PC-3 (cell line): ENCODE measurements at regions not wholly inside any gene's neighbourhood (a gene's known extent, or its start where the extent isn't known, plus 50 kb on each side); places are given as distances from the start of the nearest gene placed in this dataset.

Experiments
- ATAC-seq: fragments of 200-7000 bp; cut with Tn5 transposase; 2 replicates; pipeline ENCODE4 v1.9.1; 2020; ENCODE audit warnings: mild to moderate bottlenecking, moderate library complexity
- BruUV-seq: library from RNA; stranded (reverse); fragments of 400-500 nt; replicated peaks from 2 replicates; lab custom pipeline; 2021; lab: Mats Ljungman, UMichigan
- CTCF ChIA-PET: fragments of 300-600 bp; sonication (Branson Sonifier 250); formaldehyde crosslinking; loops from one replicate; lab custom pipeline; 2022; ENCODE audit warnings: antibody characterized with exemption; lab: Charles Lee
- POLR2A ChIA-PET: fragments of 300-600 bp; sonication (Branson Sonifier 250); formaldehyde crosslinking; loops from one replicate; lab custom pipeline; 2022; ENCODE audit warnings: antibody characterized with exemption; ENCODE audit not compliant: unreplicated experiment; lab: Charles Lee
- DNase-seq: peaks from one replicate; pipeline ENCODE4 v3.0.0-alpha.2; 2015
- H2AFZ ChIP-seq: fragments of 300-600 bp; sonication (generic); 2 replicates; pipeline ENCODE4 v1.6.0; 2016; ENCODE audit warnings: antibody characterized with exemption, low read length
- H3F3A ChIP-seq: fragments of 300-600 bp; sonication (generic); one replicate; pipeline ENCODE4 v1.6.0; 2017; ENCODE audit warnings: antibody characterized with exemption, low read length, control low read depth, mild to moderate bottlenecking; ENCODE audit not compliant: unreplicated experiment
- H3K27ac ChIP-seq: fragments of 300-600 bp; sonication (generic); 2 replicates; pipeline ENCODE4 v1.5.1; 2016; ENCODE audit warnings: mild to moderate bottlenecking, low read length
- H3K27me3 ChIP-seq: fragments of 300-600 bp; sonication (generic); 2 replicates; pipeline ENCODE4 v1.6.1; 2016; ENCODE audit warnings: low read length, mixed read lengths
- H3K36me3 ChIP-seq: fragments of 300-600 bp; sonication (generic); 2 replicates; pipeline ENCODE4 v1.6.1; 2016; ENCODE audit warnings: low read depth, mixed run types, low read length, mixed read lengths
- H3K4me1 ChIP-seq: fragments of 300-600 bp; sonication (generic); 2 replicates; pipeline ENCODE4 v1.5.1; 2016; ENCODE audit warnings: low read length; ENCODE audit not compliant: insufficient read depth
- H3K4me2 ChIP-seq: fragments of 300-600 bp; sonication (generic); 2 replicates; pipeline ENCODE4 v1.6.0; 2016; ENCODE audit warnings: low read length
- H3K4me3 ChIP-seq: fragments of 300-600 bp; sonication (generic); 2 replicates; pipeline ENCODE4 v1.5.1; 2016; ENCODE audit warnings: mild to moderate bottlenecking, low read length, mixed read lengths
- H3K79me2 ChIP-seq: fragments of 300-600 bp; sonication (generic); 2 replicates; pipeline ENCODE4 v1.6.1; 2017; ENCODE audit warnings: low read length, mixed read lengths
- H3K9ac ChIP-seq: fragments of 300-600 bp; sonication (generic); 2 replicates; pipeline ENCODE4 v1.6.0; 2016; ENCODE audit warnings: mild to moderate bottlenecking, low read length
- H3K9me2 ChIP-seq: fragments of 300-600 bp; sonication (generic); replicated peaks from 2 replicates; pipeline ENCODE4 v1.6.1; 2016; ENCODE audit warnings: mixed run types, low read length, mixed read lengths
- H3K9me3 ChIP-seq: fragments of 300-600 bp; sonication (generic); 2 replicates; pipeline ENCODE4 v1.6.1; 2016; ENCODE audit warnings: low read length, mixed read lengths
- H4K20me1 ChIP-seq: fragments of 300-600 bp; sonication (generic); 2 replicates; pipeline ENCODE4 v1.6.1; 2016; ENCODE audit warnings: low read length, mixed read lengths
- EZH2 ChIP-seq: fragments of 300-600 bp; sonication (generic); IDR thresholded peaks from one replicate; pipeline ENCODE4 v1.6.1; 2017; ENCODE audit warnings: antibody characterized with exemption, mild to moderate bottlenecking, low read length; ENCODE audit not compliant: unreplicated experiment
- EZH2phosphoT487 ChIP-seq: fragments of 300-600 bp; sonication (generic); IDR thresholded peaks from 2 replicates; pipeline ENCODE4 v1.6.1; 2018; ENCODE audit warnings: mild to moderate bottlenecking, antibody characterized with exemption, low read length, borderline replicate concordance
- intact Hi-C: fragments of 100-400 bp; cut with micrococcal nuclease; formaldehyde crosslinking; loops from 2 replicates; pipeline ENCODE4 v1.9.0; 2023
- TF ChIP-seq, protein P1 (sequence below): fragments of 300-600 bp; sonication (generic); conservative IDR thresholded peaks from 2 replicates; pipeline ENCODE4 v1.5.1; 2017; ENCODE audit warnings: antibody characterized with exemption, low read depth, mild to moderate bottlenecking, low read length

DNA sequence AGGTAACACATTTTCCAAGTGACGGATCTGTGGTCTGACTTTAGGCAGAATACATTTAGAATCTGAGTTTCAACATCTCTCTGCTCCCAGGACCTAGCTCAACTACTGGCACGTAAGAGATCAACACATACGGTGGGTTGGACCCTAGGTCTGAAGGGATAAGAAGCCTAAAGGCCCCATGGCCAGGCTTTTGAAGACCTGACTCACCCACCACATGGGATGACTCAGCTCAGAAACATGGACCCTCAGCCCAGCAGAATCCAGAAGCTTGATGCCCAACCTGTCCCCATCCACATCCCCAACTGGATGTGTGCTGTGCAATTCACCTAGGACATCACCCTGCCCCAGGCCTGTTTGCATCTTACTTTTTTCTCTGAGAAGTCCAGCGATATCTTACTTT lies 770.2 kb downstream of the BCL11B start:
- no peaks in the 10 kb centered on the region for H4K20me1 ChIP-seq
- DNase-seq (no peak), ATAC-seq (no peak)
- intact Hi-C loops, result no loop called here
- H3K4me1 ChIP-seq, result no peaks in the 10 kb centered on the region
- no peak overlapping the region for H3K4me2 ChIP-seq
- ChIA-PET POLR2A (no interaction called here), CTCF (no interaction called here)
- no peak overlapping the region for H3K9ac ChIP-seq
- H2AFZ ChIP-seq, result no peak overlapping the region
- no peak overlapping the region for H3K27ac ChIP-seq
- H3K27me3 ChIP-seq, result no peaks in the 10 kb centered on the region
- H3K9me3 ChIP-seq, result no peaks in the 10 kb centered on the region; the same call in 1 of the 2 replicates
- BruUV-seq, result no TSS peak
- H3K4me3 ChIP-seq, result no peak overlapping the region
- H3F3A ChIP-seq, result no peaks in the 10 kb centered on the region
- TF ChIP-seq EZH2phosphoT487, result no peak
- TF ChIP-seq, protein P1, sequence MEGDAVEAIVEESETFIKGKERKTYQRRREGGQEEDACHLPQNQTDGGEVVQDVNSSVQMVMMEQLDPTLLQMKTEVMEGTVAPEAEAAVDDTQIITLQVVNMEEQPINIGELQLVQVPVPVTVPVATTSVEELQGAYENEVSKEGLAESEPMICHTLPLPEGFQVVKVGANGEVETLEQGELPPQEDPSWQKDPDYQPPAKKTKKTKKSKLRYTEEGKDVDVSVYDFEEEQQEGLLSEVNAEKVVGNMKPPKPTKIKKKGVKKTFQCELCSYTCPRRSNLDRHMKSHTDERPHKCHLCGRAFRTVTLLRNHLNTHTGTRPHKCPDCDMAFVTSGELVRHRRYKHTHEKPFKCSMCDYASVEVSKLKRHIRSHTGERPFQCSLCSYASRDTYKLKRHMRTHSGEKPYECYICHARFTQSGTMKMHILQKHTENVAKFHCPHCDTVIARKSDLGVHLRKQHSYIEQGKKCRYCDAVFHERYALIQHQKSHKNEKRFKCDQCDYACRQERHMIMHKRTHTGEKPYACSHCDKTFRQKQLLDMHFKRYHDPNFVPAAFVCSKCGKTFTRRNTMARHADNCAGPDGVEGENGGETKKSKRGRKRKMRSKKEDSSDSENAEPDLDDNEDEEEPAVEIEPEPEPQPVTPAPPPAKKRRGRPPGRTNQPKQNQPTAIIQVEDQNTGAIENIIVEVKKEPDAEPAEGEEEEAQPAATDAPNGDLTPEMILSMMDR, result no peak
- no peak for TF ChIP-seq EZH2
- H3K79me2 ChIP-seq, result no peaks in the 10 kb centered on the region
- no peaks in the 10 kb centered on the region for H3K36me3 ChIP-seq
- H3K9me2 ChIP-seq, result no peaks in the 10 kb centered on the region

DNA sequence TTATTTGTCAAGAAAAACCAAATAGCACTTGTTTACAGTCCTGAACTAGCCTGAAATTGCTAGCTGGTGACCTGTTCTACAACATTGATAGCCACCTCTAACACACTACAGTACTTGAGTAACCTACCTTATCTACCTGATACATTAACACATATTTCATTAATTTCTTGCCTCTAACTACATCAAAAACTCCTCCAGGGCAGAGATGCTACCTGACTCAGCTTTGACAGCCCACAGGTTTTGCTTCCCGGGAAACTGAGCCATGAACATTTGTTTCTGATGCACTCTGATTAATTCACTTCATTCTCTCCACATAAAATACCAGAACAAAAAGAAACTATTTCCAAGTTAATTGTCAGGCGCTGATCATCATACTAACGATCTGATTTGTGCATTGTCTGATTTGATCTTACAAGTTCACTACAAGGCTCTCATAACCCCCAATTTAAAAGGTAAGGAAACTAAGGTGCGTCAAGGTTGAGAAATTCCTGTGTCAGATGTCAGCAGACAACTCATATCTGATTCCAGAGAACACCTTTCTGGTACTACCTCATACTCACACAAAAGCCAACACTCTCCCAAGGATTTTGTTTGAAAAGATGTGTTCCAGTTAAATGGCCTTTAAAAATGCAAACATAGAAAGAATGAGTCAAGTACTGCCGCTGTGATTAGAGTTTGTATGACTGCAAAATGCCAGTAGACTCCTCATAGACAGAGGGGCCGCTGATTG lies 768.7 kb downstream of the BCL11B start:
- intact Hi-C loops, result no loop called here
- BruUV-seq, result no TSS peak
- H3K9ac ChIP-seq, result no peak overlapping the region
- DNase-seq (no peak), ATAC-seq (no peak)
- ChIA-PET CTCF (no interaction called here), POLR2A (no interaction called here)
- H3K4me1 ChIP-seq, result no peaks in the 10 kb centered on the region
- H3K9me2 ChIP-seq, result no peaks in the 10 kb centered on the region
- H2AFZ ChIP-seq, result no peak overlapping the region
- H3K27me3 ChIP-seq, result no peaks in the 10 kb centered on the region
- H3K4me3 ChIP-seq, result no peak overlapping the region
- TF ChIP-seq, protein P1, result no peak
- TF ChIP-seq EZH2phosphoT487, result no peak
- no peak for TF ChIP-seq EZH2
- H3K79me2 ChIP-seq, result no peaks in the 10 kb centered on the region
- no peaks in the 10 kb centered on the region for H3F3A ChIP-seq
- no peak overlapping the region for H3K27ac ChIP-seq
- no peaks in the 10 kb centered on the region for H4K20me1 ChIP-seq
- no peaks in the 10 kb centered on the region for H3K36me3 ChIP-seq
- H3K9me3 ChIP-seq, result no peaks in the 10 kb centered on the region; the same call in 1 of the 2 replicates
- no peak overlapping the region for H3K4me2 ChIP-seq

DNA sequence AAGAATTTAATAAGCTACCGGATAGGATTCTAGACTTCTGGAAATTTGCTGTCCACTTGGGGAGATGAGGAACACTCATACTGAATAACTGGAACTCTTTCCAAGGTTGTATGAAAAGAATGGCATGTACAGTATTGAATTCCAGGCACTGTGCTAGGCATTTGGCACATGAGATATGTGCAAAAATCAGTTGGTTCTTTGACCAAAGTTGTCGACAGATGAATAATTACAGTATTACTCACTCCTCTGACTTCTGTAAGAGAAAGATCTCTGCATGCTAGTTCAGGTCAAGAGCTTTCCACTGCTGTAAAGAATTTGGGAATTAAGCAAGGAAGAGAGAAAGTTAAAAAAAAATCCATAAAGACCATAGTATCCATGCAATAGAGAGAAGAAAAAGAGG lies 764.7 kb downstream of the BCL11B start:
- DNase-seq, result no peak
- H3K9ac ChIP-seq, result no peak overlapping the region
- no peak for ATAC-seq
- no peaks in the 10 kb centered on the region for H3K4me1 ChIP-seq
- H2AFZ ChIP-seq, result no peak overlapping the region
- no peaks in the 10 kb centered on the region for H3K36me3 ChIP-seq
- no peaks in the 10 kb centered on the region for H3F3A ChIP-seq
- H4K20me1 ChIP-seq, result no peaks in the 10 kb centered on the region
- intact Hi-C loops, result no loop called here
- H3K27ac ChIP-seq, result no peak overlapping the region
- no peak overlapping the region for H3K4me3 ChIP-seq
- no TSS peak for BruUV-seq
- TF ChIP-seq, protein P1, result no peak
- TF ChIP-seq EZH2phosphoT487, result no peak
- no peak for TF ChIP-seq EZH2
- H3K27me3 ChIP-seq, result 0 out of 2 replicates have a peak, but pooled peaks cover 5% of the 10 kb centered on the region
- no peaks in the 10 kb centered on the region for H3K9me2 ChIP-seq
- no peaks in the 10 kb centered on the region for H3K9me3 ChIP-seq
- no peaks in the 10 kb centered on the region for H3K79me2 ChIP-seq
- H3K4me2 ChIP-seq, result no peak overlapping the region
- ChIA-PET POLR2A (no interaction called here), CTCF (no interaction called here)
